SK-N-SH (cell line): ENCODE measurements at regions not wholly inside any gene's neighbourhood (a gene's known extent, or its start where the extent isn't known, plus 50 kb on each side); places are given as distances from the start of the nearest gene placed in this dataset.

Experiments
- CTCF ChIA-PET: fragments of 300-600, 350-600 bp; formaldehyde crosslinking; extraction: SDS; loops from one replicate; lab custom pipeline; 2021; lab: Yijun Ruan, JAX
- POLR2A ChIA-PET: fragments of 350-600 bp; sonication (Branson Sonifier 250); formaldehyde crosslinking; extraction: SDS; loops from one replicate; lab custom pipeline; 2020; ENCODE audit warnings: antibody characterized with exemption, inconsistent platforms; lab: Yijun Ruan, JAX
- DNase-seq: peaks from one replicate; pipeline ENCODE4 v3.0.0; 2012
- H2AFZ ChIP-seq: fragments of 200-600 bp; sonication (generic); 2 replicates; pipeline ENCODE4 v1.8.1; 2016; ENCODE audit warnings: antibody characterized with exemption, mild to moderate bottlenecking, low read depth
- H3F3A ChIP-seq: fragments of 200-600 bp; sonication (generic); replicated peaks from 2 replicates; pipeline ENCODE3; 2016; ENCODE audit warnings: antibody characterized with exemption, mild to moderate bottlenecking; ENCODE audit not compliant: insufficient read depth
- H3K27ac ChIP-seq, 2 experiments: fragments of 200-500 bp in 1 of 2; fragments of 200-600 bp in 1 of 2; sonication (Bioruptor generic) in 1 of 2; sonication (generic), shearing (Covaris generic) in 1 of 2; 2 replicates each; pipeline versions ENCODE4 v1.5.1 to v1.6.1; 2014 to 2016; ENCODE audit warnings: low read depth in 2 of 2, inconsistent platforms in 1 of 2, low read length in 1 of 2, mild to moderate bottlenecking in 1 of 2, mixed read lengths in 1 of 2
- H3K27me3 ChIP-seq: fragments of 200-600 bp; sonication (generic), shearing (Covaris generic); 2 replicates; pipeline ENCODE4 v1.6.1; 2016; ENCODE audit warnings: mixed run types; ENCODE audit not compliant: insufficient read depth
- H3K36me3 ChIP-seq, 2 experiments: fragments of 200-500 bp in 1 of 2; fragments of 200-600 bp in 1 of 2; sonication (Bioruptor generic) in 1 of 2; sonication (generic) in 1 of 2; replicated peaks in 1 of 2; 2 replicates each; pipeline versions ENCODE3 to v1.5.1; 2014 to 2016; ENCODE audit warnings: low read length in 1 of 2, mild to moderate bottlenecking in 1 of 2; ENCODE audit not compliant: insufficient read depth in 2 of 2, control insufficient read depth in 1 of 2
- H3K4me1 ChIP-seq, 2 experiments: fragments of 200-500 bp in 1 of 2; fragments of 200-600 bp in 1 of 2; sonication (Bioruptor generic) in 1 of 2; sonication (generic), shearing (Covaris generic) in 1 of 2; 2 replicates each; pipeline versions ENCODE4 v1.5.1 to v1.6.1; 2014 to 2016; ENCODE audit warnings: low read depth in 1 of 2, low read length in 1 of 2, mixed run types in 1 of 2; ENCODE audit not compliant: insufficient read depth in 2 of 2, control insufficient read depth in 1 of 2
- H3K4me2 ChIP-seq: fragments of 200-600 bp; sonication (generic), shearing (Covaris generic); 2 replicates; pipeline ENCODE4 v1.6.1; 2017; ENCODE audit warnings: mixed run types
- H3K4me3 ChIP-seq, 2 experiments: fragments of 200-500 bp in 1 of 2; fragments of 200-600 bp in 1 of 2; sonication (Bioruptor generic) in 1 of 2; sonication (generic), shearing (Covaris generic) in 1 of 2; 2 replicates each; pipeline versions ENCODE4 v1.5.1 to v1.8.1; 2014 to 2016; ENCODE audit warnings: low read depth in 2 of 2, inconsistent platforms in 1 of 2, low read length in 1 of 2, mild to moderate bottlenecking in 1 of 2, mixed read lengths in 1 of 2, moderate library complexity in 1 of 2
- H3K79me2 ChIP-seq: fragments of 200-600 bp; sonication (generic); 2 replicates; pipeline ENCODE4 v1.8.1; 2017; ENCODE audit warnings: mild to moderate bottlenecking; ENCODE audit not compliant: insufficient read depth
- H3K9ac ChIP-seq: fragments of 200-600 bp; sonication (generic); 2 replicates; pipeline ENCODE4 v1.6.1; 2017; ENCODE audit warnings: mixed run types
- H3K9me2 ChIP-seq: fragments of 200-600 bp; sonication (generic); 2 replicates; pipeline ENCODE4 v1.6.1; 2017; ENCODE audit warnings: mixed run types
- H3K9me3 ChIP-seq: fragments of 200-600 bp; sonication (generic); 2 replicates; pipeline ENCODE4 v1.6.1; 2017; ENCODE audit warnings: mixed run types, mild to moderate bottlenecking, moderate library complexity
- H4K20me1 ChIP-seq: fragments of 200-600 bp; sonication (generic); 2 replicates; pipeline ENCODE4 v1.6.1; 2017; ENCODE audit warnings: mild to moderate bottlenecking, mixed run types; ENCODE audit not compliant: insufficient read depth
- CHD2 ChIP-seq: fragments of 150-350 bp; IDR thresholded peaks from 2 replicates; pipeline ENCODE4 v1.6.1; 2018; ENCODE audit warnings: low read length; ENCODE audit not compliant: partially characterized antibody
- EP300 ChIP-seq, 2 experiments: IDR thresholded peaks; 2 replicates each; pipeline versions ENCODE4 v1.4.0 to v1.6.1; 2012; ENCODE audit warnings: borderline replicate concordance in 1 of 2, low read depth in 1 of 2, low read length in 1 of 2
- FOXM1 ChIP-seq: IDR thresholded peaks from 2 replicates; pipeline ENCODE4 v1.4.0; 2012; ENCODE audit warnings: low read depth, mild to moderate bottlenecking
- GATA2 ChIP-seq: sonication (generic); formaldehyde crosslinking; IDR thresholded peaks from 2 replicates; pipeline ENCODE4 v1.5.0; 2020; ENCODE audit warnings: mild to moderate bottlenecking, missing genetic modification reagents
- IRF3 ChIP-seq: fragments of 150-350 bp; IDR thresholded peaks from 2 replicates; pipeline ENCODE4 v1.6.1; 2016; ENCODE audit warnings: mild to moderate bottlenecking, low read depth, low read length
- MXI1 ChIP-seq: IDR thresholded peaks from 2 replicates; pipeline ENCODE4 v1.6.1; 2012; ENCODE audit warnings: mild to moderate bottlenecking, low read depth, low read length, improper control_type of control experiment
- NRF1 ChIP-seq: IDR thresholded peaks from 2 replicates; pipeline ENCODE4 v1.6.1; 2012; ENCODE audit warnings: low read depth, mild to moderate bottlenecking, low read length
- PBX3 ChIP-seq: IDR thresholded peaks from 2 replicates; pipeline ENCODE4; 2012
- POLR2AphosphoS5 ChIP-seq: IDR thresholded peaks from 2 replicates; pipeline ENCODE4 v1.6.1; 2012; ENCODE audit warnings: low read depth, low read length
- RCOR1 ChIP-seq: fragments of 150-350 bp; IDR thresholded peaks from 2 replicates; pipeline ENCODE4 v1.6.1; 2017; ENCODE audit warnings: antibody characterized with exemption, low read length
- RXRA ChIP-seq: IDR thresholded peaks from 2 replicates; pipeline ENCODE4 v1.4.0; 2012; ENCODE audit warnings: low read depth, mild to moderate bottlenecking, borderline replicate concordance
- SIN3A ChIP-seq: IDR thresholded peaks from 2 replicates; pipeline ENCODE4 v1.6.1; 2012; ENCODE audit warnings: low read depth, mild to moderate bottlenecking, low read length, moderate library complexity, borderline replicate concordance
- TAF1 ChIP-seq: IDR thresholded peaks from 2 replicates; pipeline ENCODE4 v1.6.1; 2012; ENCODE audit warnings: low read depth, mild to moderate bottlenecking, low read length, moderate library complexity, borderline replicate concordance
- TCF12 ChIP-seq: IDR thresholded peaks from 2 replicates; pipeline ENCODE4 v1.4.0; 2012
- TEAD4 ChIP-seq: IDR thresholded peaks from 2 replicates; pipeline ENCODE4 v1.4.0; 2012; ENCODE audit warnings: mild to moderate bottlenecking, borderline replicate concordance; ENCODE audit not compliant: insufficient read depth
- WGBS: methylation state at CpG from one replicate; pipeline ENCODE4 v1.1.6; 2017; ENCODE audit warnings: low lambda C conversion rate; 5-methylcytosine and 5-hydroxymethylcytosine counted together

GRCh38 chr3:184642631-184643285 lies 69.1 kb downstream of the MAGEF1 start:
- Histone ChIP-seq H3K9me2 (no peaks in the 10 kb centered on the region), H4K20me1 (no peaks in the 10 kb centered on the region), H3K27ac (peak overlapping the region in 1 of 2 experiments; percentile 39; a peak in 2 of 4 replicates), H3K9me3 (no peaks in the 10 kb centered on the region), H3K4me3 (no peak overlapping the region), H3K4me2 (no peak overlapping the region), H3F3A (no peaks in the 10 kb centered on the region), H3K79me2 (no peaks in the 10 kb centered on the region), H3K36me3 (no peaks in the 10 kb centered on the region), H3K9ac (no peak overlapping the region), H2AFZ (no peak overlapping the region), H3K27me3 (no peaks in the 10 kb centered on the region), H3K4me1 (peaks cover 0 to 31% of the 10 kb centered on the region in 2 experiments; a peak in 2 of 4 replicates)
- WGBS: 70% methylated on average over 8 of the region's 9 CpGs
- TF ChIP-seq EP300 (IDR thresholded peaks at IDR 0.05; ENCODE audit: borderline replicate concordance in 1 of 2, low read depth in 1 of 2, low read length in 1 of 2) (peak in 1 of 2 experiments; percentile 67; a peak in 1 of 4 replicates), TAF1 (no peak), TEAD4 (no peak), NRF1 (no peak), CHD2 (peak; percentile 59), RXRA (no peak), RCOR1 (peak; percentile 65; the same call in 1 of the 2 replicates), TCF12 (no peak), FOXM1 (no peak), SIN3A (no peak), MXI1 (no peak), GATA2 (CRISPR knock-in tag) (peak; percentile 94), PBX3 (no peak), IRF3 (no peak)
- DNase-seq: peak; percentile 67
- CTCF ChIA-PET: interaction anchor here (0.6 to 0.9 kb wide), 3 partner anchors 45 to 135 kb away, joined by 3 to 8 read pairs (median 3); no protein-coding TSS in a partner anchor
- POLR2A ChIA-PET: interaction anchor here (1.1 kb wide), 1 partner anchor 69 kb away, joined by 4 read pairs; the partner anchor contains the start of gene MAGEF1

- Histone ChIP-seq H2AFZ (no peak overlapping the region), H3K79me2 (no peaks in the 10 kb centered on the region), H3F3A (no peaks in the 10 kb centered on the region), H3K4me2 (no peak overlapping the region), H3K9ac (no peak overlapping the region), H3K27ac (no peak overlapping the region), H3K27me3 (no peaks in the 10 kb centered on the region), H3K36me3 (no peaks in the 10 kb centered on the region), H3K9me3 (no peaks in the 10 kb centered on the region), H3K4me3 (no peak overlapping the region), H4K20me1 (no peaks in the 10 kb centered on the region), H3K4me1 (peaks cover 0 to 32% of the 10 kb centered on the region in 2 experiments; a peak in 3 of 4 replicates), H3K9me2 (no peaks in the 10 kb centered on the region)
- CTCF ChIA-PET: interaction anchor here (1.4 kb wide), 1 partner anchor 80 kb away, joined by 4 read pairs; the partner anchor contains the start of gene EPHB3
- no peak for DNase-seq
- no peak for TF ChIP-seq POLR2AphosphoS5
- POLR2A ChIA-PET: no interaction called here
- WGBS: 84% methylated on average over 8 of the region's 8 CpGs
These were observed 70.4 kb downstream of the MAGEF1 start for GRCh38 chr3:184641430-184641829.
